HG02884 (cell line): ENCODE measurements at regions not wholly inside any gene's neighbourhood (a gene's known extent, or its start where the extent isn't known, plus 50 kb on each side); places are given as distances from the start of the nearest gene placed in this dataset.

Experiments used
- ATAC-seq: cut with Tn5 transposase; IDR thresholded peaks from one replicate; pipeline ENCODE4 v1.9.1; 2021; ENCODE audit warnings: mild to moderate bottlenecking, moderate library complexity; ENCODE audit not compliant: unreplicated experiment

GRCh38 chr18:74023220-74023619 lies 124.4 kb downstream of the FBXO15 start:
- no peak for ATAC-seq

DNA sequence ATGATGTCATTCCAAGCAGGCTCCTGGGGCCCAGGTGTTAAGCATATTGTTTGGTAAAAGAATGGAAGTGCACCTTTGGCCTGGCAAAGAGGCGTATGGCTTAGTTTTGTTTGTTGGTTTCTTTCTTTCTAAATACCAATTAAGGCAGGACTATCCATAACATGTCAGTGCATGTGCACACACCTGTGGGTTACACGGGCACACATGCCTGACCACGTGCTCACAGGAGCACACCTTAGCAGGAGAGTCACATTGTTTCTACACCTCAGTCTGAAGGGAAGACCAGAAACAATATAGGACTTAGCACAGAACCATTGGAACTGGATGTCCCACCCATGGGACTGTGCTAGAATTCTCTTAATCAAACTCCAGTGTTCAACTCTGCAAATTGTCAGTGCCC lies 127.8 kb downstream of the FBXO15 start:
- no peak for ATAC-seq

- ATAC-seq, result peak; percentile 81
Measured at GRCh38 chr18:74013955-74014354, 133.7 kb downstream of the FBXO15 start.

GRCh38 chr18:74012954-74013630 lies 134.5 kb downstream of the FBXO15 start:
- no peak for ATAC-seq

DNA sequence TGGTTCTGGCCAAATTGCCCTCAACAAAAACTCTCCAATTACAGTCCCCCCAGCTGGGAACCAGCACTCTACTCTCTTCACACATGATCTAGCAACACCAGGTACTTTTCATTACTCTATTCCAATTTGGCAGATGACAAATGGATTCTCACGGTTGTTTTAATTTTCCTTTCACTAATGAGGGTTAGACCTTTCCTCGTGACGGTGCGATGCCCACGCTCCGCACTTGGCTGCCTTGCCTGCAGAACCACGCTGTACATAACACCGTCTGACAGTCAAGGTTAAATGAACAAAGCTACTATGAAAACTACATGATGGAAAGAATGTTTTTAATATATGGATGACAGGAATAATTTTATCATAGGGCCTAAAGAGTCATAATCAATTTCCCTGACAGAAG lies 141.5 kb downstream of the FBXO15 start:
- ATAC-seq, result no peak

DNA sequence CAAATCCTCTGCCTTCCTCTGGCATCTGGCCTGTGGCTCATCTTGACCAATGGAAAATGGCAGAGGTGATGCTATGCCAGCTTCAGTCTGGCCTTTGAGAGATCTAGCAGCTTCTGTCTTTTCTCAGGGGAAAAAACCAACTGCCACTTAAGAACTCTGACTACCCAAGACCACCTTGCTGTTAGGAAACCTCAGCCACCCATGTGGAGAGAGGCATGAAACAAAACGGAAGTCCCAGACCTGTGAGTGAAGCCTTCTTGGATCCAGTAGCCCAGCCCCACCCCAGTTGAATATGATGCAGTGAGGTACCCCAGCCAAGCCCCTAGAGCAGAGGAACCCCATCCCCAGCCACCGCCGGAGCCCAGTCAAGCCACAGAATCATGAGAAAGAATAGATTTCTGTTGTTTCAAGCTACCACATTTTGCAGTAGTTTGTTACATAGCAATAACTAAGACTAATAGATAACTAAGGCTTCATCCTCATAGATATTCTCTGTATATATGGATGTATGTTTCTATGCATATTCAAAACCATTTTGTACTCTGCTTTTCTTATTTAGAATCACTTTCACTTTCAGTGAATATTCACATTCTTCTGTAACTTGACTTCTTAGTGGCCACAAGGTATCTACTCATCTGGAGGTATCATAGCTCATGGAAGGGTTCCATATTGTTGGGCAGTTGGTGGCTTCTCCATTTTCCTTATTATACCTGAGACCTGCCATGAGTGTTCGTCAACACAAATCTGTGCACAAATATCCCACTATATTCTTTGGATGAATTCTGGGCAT lies 142.1 kb downstream of the FBXO15 start:
- no peak for ATAC-seq

- no peak for ATAC-seq
Measured at GRCh38 chr18:73992242-73993022, 155.2 kb downstream of the FBXO15 start.

GRCh38 chr18:73991570-73991969 lies 156.1 kb downstream of the FBXO15 start:
- no peak for ATAC-seq

- ATAC-seq, result no peak
Measured at GRCh38 chr18:73990258-73990657, 157.4 kb downstream of the FBXO15 start.

DNA sequence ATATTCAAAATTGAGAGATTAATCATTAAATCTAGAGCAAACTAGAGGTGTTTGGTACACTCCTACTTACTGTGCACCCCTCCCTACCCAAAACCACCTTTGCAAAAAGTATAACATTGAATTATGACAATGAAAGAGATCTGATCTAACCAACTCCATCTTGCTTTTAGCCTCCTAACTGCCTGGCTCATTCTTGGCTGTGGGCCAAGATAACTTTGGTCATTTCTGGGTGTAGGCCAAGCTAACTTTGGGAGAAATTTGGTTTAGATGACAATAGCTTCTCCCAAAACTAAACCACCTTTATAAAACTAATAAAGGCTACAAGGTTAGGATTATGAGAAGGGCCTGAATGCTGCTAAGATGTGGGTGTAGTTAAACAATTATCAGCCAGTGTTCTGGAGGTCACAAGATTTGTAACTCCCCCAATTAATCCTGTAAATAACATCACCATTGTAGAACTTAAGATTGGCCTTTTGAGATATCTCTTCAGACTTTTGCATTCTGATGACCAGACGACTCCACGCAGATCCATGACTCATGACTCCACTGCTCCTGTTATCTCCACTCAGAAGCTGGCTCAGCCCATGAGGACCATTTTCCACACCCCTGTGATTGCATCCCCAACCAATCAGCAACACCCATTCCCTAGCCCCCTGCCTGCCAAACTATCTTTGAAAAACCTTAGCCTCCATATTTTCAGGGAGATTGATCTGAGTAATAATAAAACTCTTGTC lies 160.2 kb downstream of the FBXO15 start:
- no peak for ATAC-seq

- no peak for ATAC-seq
Measured at GRCh38 chr18:73986711-73987110, 160.9 kb downstream of the FBXO15 start.

GRCh38 chr18:73985855-73986625 lies 161.6 kb downstream of the FBXO15 start:
- ATAC-seq, result no peak

- ATAC-seq, result no peak
Measured at GRCh38 chr18:73983970-73984369, 163.7 kb downstream of the FBXO15 start.

- ATAC-seq, result no peak
Measured at GRCh38 chr18:73983496-73983895, 164.1 kb downstream of the FBXO15 start.

DNA sequence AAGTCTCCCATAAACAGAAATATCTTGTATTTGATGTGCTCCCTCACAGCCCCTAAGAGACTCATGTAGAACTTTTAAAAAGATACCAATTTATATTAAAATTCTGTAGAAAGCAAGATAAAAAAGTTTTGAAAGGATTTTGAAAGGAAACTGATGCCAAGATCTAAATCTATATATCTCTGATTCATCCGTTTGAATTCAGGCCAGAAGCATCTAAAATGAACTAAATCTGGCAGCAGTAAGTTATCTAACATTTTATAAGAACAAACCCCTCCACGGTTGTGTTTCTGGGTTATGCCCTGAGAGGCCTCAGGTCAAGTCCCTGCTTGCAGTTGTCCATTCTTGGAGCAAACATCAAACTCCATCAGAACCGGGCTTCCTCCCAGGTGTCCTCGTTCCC lies 165.8 kb downstream of the FBXO15 start:
- no peak for ATAC-seq

DNA sequence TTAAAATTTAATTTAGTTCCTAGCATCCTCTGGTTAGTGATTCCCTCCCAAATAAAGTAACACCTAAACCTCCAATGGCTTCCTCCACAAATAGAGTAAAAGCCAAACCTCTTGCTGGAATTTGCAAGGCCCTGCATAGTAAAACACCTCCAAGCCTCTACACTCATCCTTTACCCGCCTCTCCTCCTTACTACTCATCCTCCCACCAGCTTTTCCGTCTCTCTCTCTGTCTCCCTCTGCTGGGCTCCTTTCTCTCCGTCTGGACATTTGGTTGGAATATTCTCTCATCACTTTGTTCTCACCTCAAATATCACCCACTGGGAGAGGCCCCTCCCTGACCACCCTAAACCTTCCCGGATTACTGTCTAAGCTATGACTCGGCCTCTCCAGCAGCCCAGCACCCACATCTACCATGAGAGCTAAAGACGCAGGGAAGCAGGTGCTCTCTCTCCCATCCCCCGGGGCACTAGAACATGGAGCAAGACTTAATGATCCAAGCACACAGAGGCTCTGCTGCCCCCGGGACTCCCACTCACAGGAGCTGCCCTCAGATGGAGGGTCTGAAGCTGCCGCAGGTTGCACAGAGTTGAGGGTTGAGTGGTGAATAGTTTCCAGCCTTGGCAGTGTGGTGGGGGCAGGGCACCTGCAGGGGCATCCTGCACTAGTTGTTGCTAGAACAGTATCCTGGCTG lies 167.2 kb downstream of the FBXO15 start:
- ATAC-seq, result no peak

DNA sequence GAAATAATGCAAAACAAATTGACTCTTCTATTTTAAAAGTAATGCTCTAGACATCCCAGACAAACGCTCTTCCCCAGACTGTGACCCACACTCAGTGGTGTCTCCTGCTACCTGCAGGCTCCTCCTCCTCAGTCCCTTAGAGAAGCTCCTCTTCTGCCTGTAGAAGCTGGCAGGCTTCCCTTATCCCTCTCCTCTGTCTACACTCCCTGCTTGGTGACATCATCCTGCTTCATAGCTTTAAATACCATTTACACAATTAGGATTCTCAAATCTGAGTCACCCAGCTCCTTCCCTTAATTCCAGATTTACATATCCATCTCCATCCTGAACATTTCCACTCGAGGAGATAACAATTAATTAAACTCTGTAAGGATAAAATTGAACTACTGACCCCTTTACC lies 167.9 kb downstream of the FBXO15 start:
- ATAC-seq, result no peak

DNA sequence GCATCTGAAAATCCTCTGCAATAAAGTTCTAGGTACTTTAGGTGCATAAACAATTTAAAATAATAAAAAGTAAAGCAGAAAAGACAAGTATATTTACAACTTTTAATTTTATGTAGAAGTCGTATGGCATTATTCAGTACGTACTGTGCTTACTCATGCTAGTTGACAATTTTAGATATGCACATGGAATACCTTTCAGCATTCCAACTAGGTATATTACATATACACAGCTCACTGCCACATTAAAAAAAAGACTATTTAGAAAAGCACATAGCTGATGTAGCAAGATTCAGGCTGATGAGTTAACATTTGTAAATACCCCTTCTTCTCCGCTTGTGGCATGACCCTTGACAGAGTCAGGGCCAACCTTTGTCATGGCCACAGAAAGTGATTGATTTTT lies 171.2 kb downstream of the FBXO15 start:
- ATAC-seq, result no peak

GRCh38 chr18:73975266-73975665 lies 172.4 kb downstream of the FBXO15 start:
- no peak for ATAC-seq

- ATAC-seq, result no peak
Measured at GRCh38 chr18:73973972-73974371, 173.7 kb downstream of the FBXO15 start.
